Fibroblast of lung (primary cell): ENCODE measurements at regions not wholly inside any gene's neighbourhood (a gene's known extent, or its start where the extent isn't known, plus 50 kb on each side); places are given as distances from the start of the nearest gene placed in this dataset.

ENCODE experiments used
- CTCF ChIP-seq, 2 donors: IDR thresholded peaks in 1 of 2; conservative IDR thresholded peaks in 1 of 2; 1 replicate in 1 of 2; 2 replicates in 1 of 2; pipeline ENCODE4 v1.5.1; 2011 to 2012; ENCODE audit warnings: low read length in 2 of 2, control low read depth in 1 of 2, inconsistent platforms in 1 of 2, low read depth in 1 of 2, mild to moderate bottlenecking in 1 of 2
- EZH2 ChIP-seq: IDR thresholded peaks from 2 replicates; pipeline ENCODE4 v1.5.1; 2012; ENCODE audit warnings: low read length, control low read depth, mild to moderate bottlenecking; ENCODE audit errors: missing control alignments

GRCh38 chr2:46825231-46825938 is 90.2 kb downstream of the MCFD2 start:
- TF ChIP-seq CTCF (conservative IDR thresholded peaks at IDR 0.05 in 1 of 2, IDR thresholded peaks at IDR 0.05 in 1 of 2; ENCODE audit: low read depth in 1 of 2, low read length in 2 of 2) (no peak), EZH2 (no peak)
